Activated CD8-positive, alpha-beta memory T cell treated with anti-CD3 and anti-CD28 coated beads, Interleukin-2, amount 50 U/mL, for 1 hour (primary cell): ENCODE measurements at regions not wholly inside any gene's neighbourhood (a gene's known extent, or its start where the extent isn't known, plus 50 kb on each side); places are given as distances from the start of the nearest gene placed in this dataset.

Source experiments
- DNase-seq: peaks from one replicate; pipeline ENCODE4 v3.0.0-alpha.2; 2020; ENCODE audit errors: extremely low read depth

- DNase-seq = no peak
Measured at GRCh38 chr9:71589612-71590011, 178.7 kb downstream of the CEMIP2 start.

GRCh38 chr9:71587576-71588362 lies 180.5 kb downstream of the CEMIP2 start:
- DNase-seq = no peak

GRCh38 chr9:71583792-71584191 lies 184.5 kb downstream of the CEMIP2 start:
- DNase-seq = no peak

- no peak for DNase-seq
Measured at GRCh38 chr9:71582347-71582746, 186.0 kb downstream of the CEMIP2 start.

GRCh38 chr9:71581101-71581500 lies 187.2 kb downstream of the CEMIP2 start:
- DNase-seq = no peak

- no peak for DNase-seq
Measured at GRCh38 chr9:71571186-71571585, 197.1 kb downstream of the CEMIP2 start.

- DNase-seq = no peak
Measured at GRCh38 chr9:71567890-71568289, 200.4 kb downstream of the CEMIP2 start.

GRCh38 chr9:71562140-71562539 lies 206.2 kb downstream of the CEMIP2 start:
- no peak for DNase-seq

- DNase-seq = no peak
Measured at GRCh38 chr9:71557310-71557709, 211.0 kb downstream of the CEMIP2 start.

GRCh38 chr9:71552480-71552879 lies 215.8 kb downstream of the CEMIP2 start:
- DNase-seq = no peak

GRCh38 chr9:71549023-71549422 lies 219.3 kb downstream of the CEMIP2 start:
- DNase-seq = no peak

- no peak for DNase-seq
Measured at GRCh38 chr9:71544464-71544863, 223.8 kb downstream of the CEMIP2 start.

GRCh38 chr9:71541436-71541835 lies 226.9 kb downstream of the CEMIP2 start:
- no peak for DNase-seq

- no peak for DNase-seq
Measured at GRCh38 chr9:71524996-71525580, 243.2 kb downstream of the CEMIP2 start.

GRCh38 chr9:71524516-71524915 lies 243.8 kb downstream of the CEMIP2 start:
- no peak for DNase-seq

GRCh38 chr9:71521132-71521531 lies 247.2 kb downstream of the CEMIP2 start:
- DNase-seq = no peak

GRCh38 chr9:71519098-71519696 lies 249.1 kb downstream of the CEMIP2 start:
- no peak for DNase-seq

GRCh38 chr9:71518045-71518827 lies 250.1 kb downstream of the CEMIP2 start:
- DNase-seq = no peak

GRCh38 chr9:71515626-71516025 lies 252.7 kb downstream of the CEMIP2 start:
- DNase-seq = no peak

- DNase-seq = no peak
Measured at GRCh38 chr9:71515107-71515506, 253.2 kb downstream of the CEMIP2 start.

- no peak for DNase-seq
Measured at GRCh38 chr9:71514344-71514975, 253.9 kb downstream of the CEMIP2 start.

GRCh38 chr9:71509054-71509453 lies 259.3 kb downstream of the CEMIP2 start:
- DNase-seq = no peak
